AG04450 (cell line): ENCODE measurements at regions not wholly inside any gene's neighbourhood (a gene's known extent, or its start where the extent isn't known, plus 50 kb on each side); places are given as distances from the start of the nearest gene placed in this dataset.

Source experiments
- CTCF ChIA-PET: fragments of 300-600, 350-600 bp; formaldehyde crosslinking; extraction: SDS; loops from one replicate; lab custom pipeline; 2022; ENCODE audit warnings: antibody characterized with exemption, inconsistent platforms; lab: Charles Lee
- POLR2A ChIA-PET: fragments of 350-600 bp; formaldehyde crosslinking; extraction: SDS; loops from one replicate; lab custom pipeline; 2021; ENCODE audit warnings: antibody characterized with exemption, inconsistent platforms; lab: Yijun Ruan, JAX
- DNase-seq: peaks from one replicate; pipeline ENCODE4 v3.0.0-alpha.2; 2011; ENCODE audit warnings: low read depth, low spot score
- H3K27ac ChIP-seq: one replicate; pipeline ENCODE4 v1.5.1; 2012; ENCODE audit warnings: low read depth, low read length, control low read depth
- H3K27me3 ChIP-seq: one replicate; pipeline ENCODE4 v1.6.0; 2012; ENCODE audit warnings: low read length; ENCODE audit not compliant: control insufficient read depth, insufficient read depth
- H3K4me3 ChIP-seq: 2 replicates; pipeline ENCODE4 v1.5.1; 2011; ENCODE audit warnings: mild to moderate bottlenecking, low read depth, low read length, control low read depth
- H3K9me3 ChIP-seq: 2 replicates; pipeline ENCODE4 v1.5.1; 2012; ENCODE audit warnings: low read length; ENCODE audit not compliant: control insufficient read depth, insufficient read depth
- TF ChIP-seq, protein P1 (sequence below): IDR thresholded peaks from 2 replicates; pipeline ENCODE4 v1.5.1; 2011; ENCODE audit warnings: low read depth, low read length, control low read depth, inconsistent platforms

DNA sequence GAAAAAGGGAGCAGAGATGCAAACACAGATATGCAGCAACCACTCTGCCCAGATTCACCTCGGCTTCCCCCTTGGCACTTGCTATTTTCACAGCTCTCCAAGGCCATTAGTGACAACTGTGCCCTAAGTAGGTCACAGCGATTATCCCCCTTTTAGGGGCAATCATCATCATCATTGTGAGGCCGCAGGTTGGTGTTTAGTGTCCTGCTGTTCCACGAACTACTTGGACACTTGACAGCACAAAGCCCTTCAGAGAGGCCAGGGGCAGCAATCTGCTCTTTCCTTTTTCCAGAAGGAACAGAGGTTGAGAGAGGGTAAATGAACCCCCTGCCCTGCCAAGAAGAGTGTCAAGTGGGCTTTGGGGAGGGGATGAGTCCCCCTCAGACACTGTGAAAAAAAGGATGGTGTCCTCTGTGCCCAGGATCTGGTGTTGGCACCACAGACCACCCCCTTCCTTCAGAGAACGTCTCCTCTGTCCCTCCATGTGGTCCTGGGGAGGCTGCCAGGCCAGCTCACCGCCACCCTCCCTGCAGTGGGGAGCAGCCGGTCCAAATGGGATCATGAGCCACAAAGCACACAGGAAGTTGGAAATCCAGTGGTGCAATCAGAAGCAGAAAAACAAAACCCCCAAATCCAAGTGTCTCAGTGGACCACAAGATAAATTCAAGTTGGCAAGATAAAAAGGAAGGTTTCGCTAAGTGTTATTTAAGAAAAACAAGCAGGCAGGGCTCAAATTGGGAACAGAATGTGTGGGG lies 78.4 kb upstream of the MED9 start:
- no peak overlapping the region for H3K4me3 ChIP-seq
- no peak for DNase-seq
- H3K27ac ChIP-seq: no peak overlapping the region
- POLR2A ChIA-PET: no interaction called here
- no peaks in the 10 kb centered on the region for H3K27me3 ChIP-seq
- CTCF ChIA-PET: no interaction called here
- peaks cover 3% of the 10 kb centered on the region; the same call in 1 of the 2 replicates for H3K9me3 ChIP-seq
- TF ChIP-seq, protein P1, sequence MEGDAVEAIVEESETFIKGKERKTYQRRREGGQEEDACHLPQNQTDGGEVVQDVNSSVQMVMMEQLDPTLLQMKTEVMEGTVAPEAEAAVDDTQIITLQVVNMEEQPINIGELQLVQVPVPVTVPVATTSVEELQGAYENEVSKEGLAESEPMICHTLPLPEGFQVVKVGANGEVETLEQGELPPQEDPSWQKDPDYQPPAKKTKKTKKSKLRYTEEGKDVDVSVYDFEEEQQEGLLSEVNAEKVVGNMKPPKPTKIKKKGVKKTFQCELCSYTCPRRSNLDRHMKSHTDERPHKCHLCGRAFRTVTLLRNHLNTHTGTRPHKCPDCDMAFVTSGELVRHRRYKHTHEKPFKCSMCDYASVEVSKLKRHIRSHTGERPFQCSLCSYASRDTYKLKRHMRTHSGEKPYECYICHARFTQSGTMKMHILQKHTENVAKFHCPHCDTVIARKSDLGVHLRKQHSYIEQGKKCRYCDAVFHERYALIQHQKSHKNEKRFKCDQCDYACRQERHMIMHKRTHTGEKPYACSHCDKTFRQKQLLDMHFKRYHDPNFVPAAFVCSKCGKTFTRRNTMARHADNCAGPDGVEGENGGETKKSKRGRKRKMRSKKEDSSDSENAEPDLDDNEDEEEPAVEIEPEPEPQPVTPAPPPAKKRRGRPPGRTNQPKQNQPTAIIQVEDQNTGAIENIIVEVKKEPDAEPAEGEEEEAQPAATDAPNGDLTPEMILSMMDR: no peak

DNA sequence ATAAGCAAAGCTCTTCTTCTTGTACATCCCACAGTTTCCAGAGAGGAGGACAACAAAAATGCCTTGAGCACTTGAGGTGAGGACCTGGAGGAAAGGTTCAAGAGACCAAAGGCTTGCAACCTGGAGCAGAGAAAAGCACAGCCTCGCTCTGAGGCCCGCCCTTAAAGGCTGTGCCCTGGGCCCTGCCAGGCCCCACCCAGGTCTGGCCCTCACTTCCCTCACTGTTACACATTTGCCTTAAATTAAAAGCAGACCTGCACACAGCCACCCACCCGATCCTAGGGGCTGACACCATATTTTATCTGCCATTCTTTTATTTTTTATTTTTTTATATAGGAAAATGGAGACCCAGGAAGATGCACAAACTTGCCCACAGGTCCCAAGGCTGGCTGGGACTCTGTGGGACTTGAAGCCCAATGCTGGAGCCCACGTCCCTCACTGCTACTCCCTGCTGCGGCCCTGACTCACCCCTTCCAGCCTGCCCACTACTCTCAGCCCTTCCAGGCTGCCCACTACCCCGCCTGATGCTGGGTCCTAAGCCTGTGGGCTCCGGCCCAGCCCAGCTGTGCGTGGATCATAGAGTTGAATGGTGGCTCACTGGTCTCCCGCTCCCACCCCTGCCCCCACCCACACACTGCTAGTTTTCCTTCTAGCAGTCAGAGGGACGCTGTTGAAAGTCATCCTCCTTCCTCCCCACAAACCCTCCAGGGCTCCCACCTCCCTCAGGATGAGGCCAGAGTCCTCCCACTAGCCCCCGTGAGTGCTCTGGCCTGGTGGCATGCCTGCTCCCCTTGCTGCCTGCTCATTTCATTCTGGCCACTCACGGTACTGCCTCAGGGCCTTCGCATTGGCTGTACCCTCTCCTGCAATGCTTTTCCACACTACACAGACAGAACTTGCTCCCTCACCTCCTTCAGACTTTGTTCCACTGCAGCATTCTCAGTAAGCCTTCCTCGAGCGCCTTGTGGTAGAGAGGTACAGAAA lies 77.6 kb upstream of the MED9 start:
- TF ChIP-seq, protein P1: no peak
- CTCF ChIA-PET: no interaction called here
- POLR2A ChIA-PET: no interaction called here
- peaks cover 3% of the 10 kb centered on the region; the same call in 1 of the 2 replicates for H3K9me3 ChIP-seq
- no peaks in the 10 kb centered on the region for H3K27me3 ChIP-seq
- no peak overlapping the region for H3K4me3 ChIP-seq
- DNase-seq: no peak
- H3K27ac ChIP-seq: no peak overlapping the region

DNA sequence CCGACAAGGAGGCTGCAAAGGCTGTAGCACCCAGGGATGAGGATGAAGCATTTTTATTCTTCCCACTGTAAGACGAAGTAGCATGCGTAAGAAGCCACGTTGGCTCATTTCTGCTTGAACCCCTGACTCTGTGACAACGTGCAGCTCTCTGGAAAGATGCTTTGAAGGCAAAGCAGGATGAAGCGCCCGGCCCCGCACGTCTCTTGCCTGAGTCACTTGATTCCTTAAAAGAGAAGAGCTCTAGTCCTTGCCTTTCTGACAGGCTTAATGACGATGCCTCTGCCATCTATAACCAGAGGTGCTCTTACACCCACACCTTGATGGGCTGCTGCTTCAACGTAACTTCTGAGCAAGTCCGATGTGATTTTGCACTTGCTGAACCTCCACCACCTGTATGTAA lies 76.7 kb upstream of the MED9 start:
- Histone ChIP-seq H3K9me3 (peaks cover 3% of the 10 kb centered on the region; the same call in 1 of the 2 replicates), H3K27me3 (no peaks in the 10 kb centered on the region), H3K4me3 (no peak overlapping the region), H3K27ac (no peak overlapping the region)
- TF ChIP-seq, protein P1: no peak
- ChIA-PET CTCF (no interaction called here), POLR2A (no interaction called here)
- no peak for DNase-seq

DNA sequence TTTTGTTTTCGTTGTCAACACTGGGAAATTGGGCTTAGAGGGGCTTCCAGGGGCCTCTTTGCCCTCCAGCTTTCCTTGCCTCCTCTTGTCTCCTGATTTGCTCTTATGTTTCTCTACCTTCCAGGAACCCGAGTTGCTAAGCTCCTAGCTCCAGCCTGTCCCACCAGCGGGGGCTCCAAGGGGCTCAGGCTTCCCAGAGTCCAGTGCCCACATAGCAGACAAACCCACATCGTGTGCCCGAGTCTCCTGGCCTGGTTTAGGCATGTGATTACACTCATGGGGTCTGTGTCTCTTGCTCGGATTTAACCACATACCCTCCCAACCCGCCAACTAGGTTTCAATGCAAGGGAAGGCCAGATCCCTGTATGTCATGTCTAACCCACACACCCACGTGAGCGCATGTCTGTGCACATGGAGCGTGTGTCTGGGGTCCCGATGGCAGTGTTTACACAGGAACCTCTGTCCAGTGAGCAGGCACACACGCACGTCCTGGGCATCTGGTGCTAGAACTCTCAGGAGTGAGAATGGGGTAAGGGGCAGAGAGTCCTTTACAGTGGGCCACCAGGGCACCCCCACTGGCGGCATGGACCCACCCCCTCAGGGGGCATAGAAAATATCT lies 76.1 kb upstream of the MED9 start:
- TF ChIP-seq, protein P1: no peak
- POLR2A ChIA-PET: no interaction called here
- no peak for DNase-seq
- H3K27me3 ChIP-seq: no peaks in the 10 kb centered on the region
- H3K9me3 ChIP-seq: no peaks in the 10 kb centered on the region; the same call in 1 of the 2 replicates
- CTCF ChIA-PET: no interaction called here
- no peak overlapping the region for H3K4me3 ChIP-seq
- H3K27ac ChIP-seq: no peak overlapping the region
